Stimulated activated naive CD8-positive, alpha-beta T cell treated with anti-CD3 and anti-CD28 coated beads, Interleukin-15, Interleukin-2, amounts not matched to agents 100 ng/mL and 50 ng/mL, for 24 hours (primary cell): ENCODE measurements at regions not wholly inside any gene's neighbourhood (a gene's known extent, or its start where the extent isn't known, plus 50 kb on each side); places are given as distances from the start of the nearest gene placed in this dataset.

Source experiments
- H3K27ac Mint-ChIP-seq: one replicate; pipeline ENCODE4 v1.8.0; 2021; ENCODE audit warnings: mild to moderate bottlenecking, mixed read lengths
- H3K27me3 Mint-ChIP-seq: one replicate; pipeline ENCODE4 v1.8.0; 2021; ENCODE audit warnings: mixed read lengths
- H3K36me3 Mint-ChIP-seq: one replicate; pipeline ENCODE4 v1.8.0; 2021; ENCODE audit warnings: low read depth, mixed read lengths
- H3K4me1 Mint-ChIP-seq: one replicate; pipeline ENCODE4 v1.8.0; 2021; ENCODE audit warnings: low read depth, mixed read lengths
- H3K4me3 Mint-ChIP-seq: one replicate; pipeline ENCODE4 v1.8.0; 2021; ENCODE audit warnings: mild to moderate bottlenecking, mixed read lengths
- H3K9me3 Mint-ChIP-seq: one replicate; pipeline ENCODE4 v1.8.0; 2021; ENCODE audit warnings: mixed read lengths

- no peak overlapping the region for H3K4me3 Mint-ChIP-seq
- peaks cover 26% of the 10 kb centered on the region for H3K9me3 Mint-ChIP-seq
- H3K27ac Mint-ChIP-seq, result no peak overlapping the region
- no peaks in the 10 kb centered on the region for H3K4me1 Mint-ChIP-seq
- H3K36me3 Mint-ChIP-seq, result no peaks in the 10 kb centered on the region
- H3K27me3 Mint-ChIP-seq, result no peaks in the 10 kb centered on the region
Measured at GRCh38 chr6:23559587-23560343, 566.2 kb upstream of the NRSN1 start.

DNA sequence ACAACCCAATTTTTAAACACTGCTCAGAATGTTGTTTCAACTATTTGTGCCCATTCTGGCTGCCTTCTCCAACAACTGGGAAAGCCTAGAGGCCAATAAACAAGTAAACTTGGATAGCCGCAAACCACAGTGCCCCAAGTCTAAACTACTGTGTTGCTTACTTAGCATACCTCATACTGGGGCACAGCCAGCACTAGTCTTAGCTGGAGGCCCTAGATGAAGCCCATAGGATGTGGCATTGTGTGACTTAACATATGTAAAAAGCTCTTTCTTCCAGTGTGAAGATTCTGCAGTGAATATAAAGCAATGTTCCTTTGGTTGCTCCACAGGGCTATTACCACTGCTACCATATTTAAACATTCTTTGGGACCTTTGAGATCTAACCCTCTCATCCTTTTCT is 564.3 kb upstream of the NRSN1 start:
- H3K4me1 Mint-ChIP-seq, result no peaks in the 10 kb centered on the region
- H3K9me3 Mint-ChIP-seq, result peaks cover 19% of the 10 kb centered on the region
- H3K27me3 Mint-ChIP-seq, result no peaks in the 10 kb centered on the region
- H3K4me3 Mint-ChIP-seq, result no peak overlapping the region
- no peak overlapping the region for H3K27ac Mint-ChIP-seq
- no peaks in the 10 kb centered on the region for H3K36me3 Mint-ChIP-seq

DNA sequence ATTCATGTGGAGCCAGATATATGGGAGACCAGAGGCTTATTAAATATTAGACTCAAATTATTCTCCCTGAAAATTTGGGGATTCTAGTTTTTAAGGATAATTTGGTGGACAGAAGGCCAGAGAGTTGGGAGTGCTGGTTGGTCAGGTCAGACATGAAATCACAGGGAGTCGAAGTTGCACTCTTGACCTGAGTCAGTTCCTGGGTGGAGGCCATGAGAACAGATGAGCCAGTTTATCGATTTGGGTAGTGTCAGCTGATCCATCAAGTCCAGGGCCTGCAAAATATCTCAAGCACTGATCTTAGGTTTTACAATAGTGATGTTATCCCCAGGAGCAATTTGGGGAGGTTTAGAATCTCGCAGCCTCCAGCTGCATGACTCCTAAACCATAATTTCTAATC is 563.5 kb upstream of the NRSN1 start:
- H3K27me3 Mint-ChIP-seq, result no peaks in the 10 kb centered on the region
- no peaks in the 10 kb centered on the region for H3K4me1 Mint-ChIP-seq
- H3K27ac Mint-ChIP-seq, result no peak overlapping the region
- no peak overlapping the region for H3K4me3 Mint-ChIP-seq
- H3K9me3 Mint-ChIP-seq, result peaks cover 23% of the 10 kb centered on the region
- H3K36me3 Mint-ChIP-seq, result no peaks in the 10 kb centered on the region

GRCh38 chr6:23563323-23563722 is 562.7 kb upstream of the NRSN1 start:
- no peak overlapping the region for H3K4me3 Mint-ChIP-seq
- no peaks in the 10 kb centered on the region for H3K4me1 Mint-ChIP-seq

GRCh38 chr6:23566418-23566817 is 559.6 kb upstream of the NRSN1 start:
- Mint-ChIP-seq H3K4me3 (no peak overlapping the region), H3K4me1 (no peaks in the 10 kb centered on the region), H3K27ac (no peak overlapping the region), H3K9me3 (peaks cover 25% of the 10 kb centered on the region), H3K36me3 (no peaks in the 10 kb centered on the region), H3K27me3 (no peaks in the 10 kb centered on the region)

More at GRCh38 chr6:23563323-23563722, 562.7 kb upstream of the NRSN1 start:
- no peaks in the 10 kb centered on the region for H3K27me3 Mint-ChIP-seq
- no peaks in the 10 kb centered on the region for H3K36me3 Mint-ChIP-seq
- H3K27ac Mint-ChIP-seq, result no peak overlapping the region
- H3K9me3 Mint-ChIP-seq, result peaks cover 24% of the 10 kb centered on the region

DNA sequence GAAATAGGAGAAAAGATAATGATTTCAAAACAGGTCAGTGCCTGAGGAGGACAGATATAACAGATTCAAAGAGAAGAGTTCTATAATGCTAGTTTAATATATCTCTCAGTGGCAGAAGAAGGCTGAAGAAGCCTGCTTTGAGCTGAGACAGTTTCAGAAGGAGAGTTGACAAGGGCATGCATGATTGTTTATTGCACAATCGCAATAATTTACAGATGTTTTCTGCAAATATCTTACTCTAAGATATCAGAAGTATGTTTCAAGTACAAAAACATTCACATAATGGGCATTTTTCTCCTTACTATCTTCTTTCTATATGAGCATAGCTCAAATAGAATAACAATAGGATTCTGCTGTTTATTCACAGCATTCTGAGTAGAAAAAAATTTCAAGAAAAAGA is 557.7 kb upstream of the NRSN1 start:
- H3K9me3 Mint-ChIP-seq, result peaks cover 14% of the 10 kb centered on the region
- no peak overlapping the region for H3K27ac Mint-ChIP-seq

GRCh38 chr6:23584134-23584763 is 541.8 kb upstream of the NRSN1 start:
- H3K9me3 Mint-ChIP-seq, result no peaks in the 10 kb centered on the region
- no peak overlapping the region for H3K27ac Mint-ChIP-seq
- H3K27me3 Mint-ChIP-seq, result no peaks in the 10 kb centered on the region
- no peaks in the 10 kb centered on the region for H3K36me3 Mint-ChIP-seq
- H3K4me3 Mint-ChIP-seq, result no peak overlapping the region
- H3K4me1 Mint-ChIP-seq, result no peaks in the 10 kb centered on the region

More for the DNA sequence above, 557.7 kb upstream of the NRSN1 start:
- Mint-ChIP-seq H3K4me1 (no peaks in the 10 kb centered on the region), H3K27me3 (no peaks in the 10 kb centered on the region), H3K36me3 (no peaks in the 10 kb centered on the region), H3K4me3 (no peak overlapping the region)

DNA sequence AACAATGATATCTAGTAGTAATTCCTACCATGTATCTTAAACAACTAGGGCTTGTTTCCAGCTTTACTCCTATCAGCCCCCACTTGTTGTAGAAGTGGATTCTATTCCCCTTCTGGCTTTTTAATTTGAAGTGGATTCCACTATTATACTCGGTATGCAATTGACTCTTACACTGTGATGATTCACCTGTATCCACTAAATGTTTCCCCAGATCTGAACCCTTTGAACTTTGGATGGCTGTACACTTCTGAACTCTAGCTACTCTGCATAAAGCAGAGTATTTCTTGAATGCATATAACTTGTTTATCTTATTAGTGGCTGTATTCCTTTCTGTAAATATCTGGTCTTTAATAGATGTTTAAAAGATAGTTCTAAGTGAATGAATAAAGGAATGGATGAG is 538.4 kb upstream of the NRSN1 start:
- no peaks in the 10 kb centered on the region for H3K27me3 Mint-ChIP-seq
- H3K36me3 Mint-ChIP-seq, result no peaks in the 10 kb centered on the region
- H3K27ac Mint-ChIP-seq, result no peak overlapping the region
- no peaks in the 10 kb centered on the region for H3K4me1 Mint-ChIP-seq
- no peaks in the 10 kb centered on the region for H3K9me3 Mint-ChIP-seq
- H3K4me3 Mint-ChIP-seq, result no peak overlapping the region

- Mint-ChIP-seq H3K27me3 (no peaks in the 10 kb centered on the region), H3K36me3 (no peaks in the 10 kb centered on the region), H3K4me3 (no peak overlapping the region), H3K27ac (no peak overlapping the region), H3K4me1 (no peaks in the 10 kb centered on the region), H3K9me3 (peaks cover 11% of the 10 kb centered on the region)
Measured at GRCh38 chr6:23589811-23590210, 536.2 kb upstream of the NRSN1 start.

GRCh38 chr6:23590498-23591126 is 535.4 kb upstream of the NRSN1 start:
- Mint-ChIP-seq H3K36me3 (no peaks in the 10 kb centered on the region), H3K27me3 (no peaks in the 10 kb centered on the region)

GRCh38 chr6:23591761-23592160 is 534.3 kb upstream of the NRSN1 start:
- Mint-ChIP-seq H3K9me3 (peaks cover 15% of the 10 kb centered on the region), H3K4me1 (no peaks in the 10 kb centered on the region), H3K4me3 (no peak overlapping the region), H3K27me3 (no peaks in the 10 kb centered on the region), H3K27ac (no peak overlapping the region), H3K36me3 (no peaks in the 10 kb centered on the region)

More at GRCh38 chr6:23590498-23591126, 535.4 kb upstream of the NRSN1 start:
- Mint-ChIP-seq H3K27ac (no peak overlapping the region), H3K4me3 (no peak overlapping the region), H3K9me3 (peaks cover 15% of the 10 kb centered on the region), H3K4me1 (no peaks in the 10 kb centered on the region)

DNA sequence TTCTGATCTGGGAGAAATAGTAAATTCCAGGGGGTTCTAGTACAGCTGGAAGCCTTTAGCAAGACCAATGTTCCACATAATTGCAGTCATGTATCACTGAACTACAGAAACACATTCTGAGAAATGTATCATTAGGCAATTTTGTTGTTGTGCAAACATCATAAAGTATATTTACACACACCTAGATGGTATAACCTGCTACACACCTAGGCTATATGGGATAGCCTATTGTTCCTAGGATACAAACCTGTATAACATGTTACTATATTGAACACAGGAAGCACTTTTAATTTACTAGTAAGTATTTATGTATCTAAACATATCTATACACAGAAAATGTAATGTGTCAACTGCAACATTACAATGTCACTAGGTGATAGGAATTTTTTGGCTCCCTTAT is 525.9 kb upstream of the NRSN1 start:
- Mint-ChIP-seq H3K9me3 (peaks cover 15% of the 10 kb centered on the region), H3K27ac (no peak overlapping the region), H3K27me3 (no peaks in the 10 kb centered on the region), H3K4me1 (no peaks in the 10 kb centered on the region), H3K4me3 (no peak overlapping the region), H3K36me3 (no peaks in the 10 kb centered on the region)

GRCh38 chr6:23601811-23602345 is 524.1 kb upstream of the NRSN1 start:
- Mint-ChIP-seq H3K4me3 (no peak overlapping the region), H3K36me3 (no peaks in the 10 kb centered on the region), H3K4me1 (no peaks in the 10 kb centered on the region), H3K27me3 (no peaks in the 10 kb centered on the region), H3K27ac (no peak overlapping the region), H3K9me3 (peaks cover 18% of the 10 kb centered on the region)

DNA sequence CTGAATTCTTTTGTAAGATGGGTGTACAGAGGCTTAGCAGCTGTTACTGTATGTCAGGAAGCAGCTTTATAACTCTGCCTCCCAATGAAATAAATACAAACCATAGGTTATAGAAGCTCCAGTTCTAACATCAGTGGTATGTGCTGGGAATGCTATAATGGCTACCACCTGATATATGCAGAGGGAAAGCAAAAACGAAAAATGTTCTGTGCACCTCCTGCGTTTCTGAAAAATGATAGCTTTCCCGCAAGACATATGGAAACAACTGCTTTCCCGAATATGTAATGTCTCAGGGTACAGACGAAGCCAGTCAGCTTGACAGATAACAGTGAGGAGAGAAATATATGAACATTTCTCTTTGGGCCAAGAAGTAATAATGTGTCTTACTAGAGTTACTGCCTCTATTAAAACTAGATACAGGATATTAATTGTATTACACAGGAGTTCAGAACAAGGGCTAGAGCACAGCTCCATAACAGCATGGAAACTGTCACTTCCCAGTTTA is 517.0 kb upstream of the NRSN1 start:
- peaks cover 9% of the 10 kb centered on the region for H3K9me3 Mint-ChIP-seq
- H3K4me1 Mint-ChIP-seq, result no peaks in the 10 kb centered on the region
- H3K4me3 Mint-ChIP-seq, result no peak overlapping the region

GRCh38 chr6:23611776-23612381 is 514.1 kb upstream of the NRSN1 start:
- H3K4me3 Mint-ChIP-seq, result no peak overlapping the region
- no peaks in the 10 kb centered on the region for H3K27me3 Mint-ChIP-seq
- no peaks in the 10 kb centered on the region for H3K4me1 Mint-ChIP-seq
- no peak overlapping the region for H3K27ac Mint-ChIP-seq
- no peaks in the 10 kb centered on the region for H3K36me3 Mint-ChIP-seq
- H3K9me3 Mint-ChIP-seq, result no peaks in the 10 kb centered on the region

More for the DNA sequence above, 517.0 kb upstream of the NRSN1 start:
- H3K27ac Mint-ChIP-seq, result no peak overlapping the region
- H3K27me3 Mint-ChIP-seq, result no peaks in the 10 kb centered on the region
- no peaks in the 10 kb centered on the region for H3K36me3 Mint-ChIP-seq
